ENCODE measurements at regions not wholly inside any gene's neighbourhood (a gene's known extent, or its start where the extent isn't known, plus 50 kb on each side); places are given as distances from the start of the nearest gene placed in this dataset.

- no peak for TF ChIP-seq PRDM15 (CRISPR knock-in tag; IDR thresholded peaks at IDR 0.05)
- TF ChIP-seq RCOR2 (CRISPR knock-in tag; IDR thresholded peaks at IDR 0.05): peak; percentile 97
- peak; percentile 29; the same call in 1 of the 2 replicates for TF ChIP-seq CBFB (CRISPR knock-in tag; IDR thresholded peaks at IDR 0.05)
- TF ChIP-seq STAG1 (CRISPR knock-in tag; IDR thresholded peaks at IDR 0.05): peak; percentile 34; the same call in 1 of the 2 replicates
- no peak for TF ChIP-seq MAFG (CRISPR knock-in tag; IDR thresholded peaks at IDR 0.05)
- peak; percentile 93 for TF ChIP-seq IRF2 (CRISPR knock-in tag; IDR thresholded peaks at IDR 0.05)
- peak; percentile 40; the same call in 1 of the 2 replicates for TF ChIP-seq SMAD3 (CRISPR knock-in tag; IDR thresholded peaks at IDR 0.05)
- TF ChIP-seq, protein P1, sequence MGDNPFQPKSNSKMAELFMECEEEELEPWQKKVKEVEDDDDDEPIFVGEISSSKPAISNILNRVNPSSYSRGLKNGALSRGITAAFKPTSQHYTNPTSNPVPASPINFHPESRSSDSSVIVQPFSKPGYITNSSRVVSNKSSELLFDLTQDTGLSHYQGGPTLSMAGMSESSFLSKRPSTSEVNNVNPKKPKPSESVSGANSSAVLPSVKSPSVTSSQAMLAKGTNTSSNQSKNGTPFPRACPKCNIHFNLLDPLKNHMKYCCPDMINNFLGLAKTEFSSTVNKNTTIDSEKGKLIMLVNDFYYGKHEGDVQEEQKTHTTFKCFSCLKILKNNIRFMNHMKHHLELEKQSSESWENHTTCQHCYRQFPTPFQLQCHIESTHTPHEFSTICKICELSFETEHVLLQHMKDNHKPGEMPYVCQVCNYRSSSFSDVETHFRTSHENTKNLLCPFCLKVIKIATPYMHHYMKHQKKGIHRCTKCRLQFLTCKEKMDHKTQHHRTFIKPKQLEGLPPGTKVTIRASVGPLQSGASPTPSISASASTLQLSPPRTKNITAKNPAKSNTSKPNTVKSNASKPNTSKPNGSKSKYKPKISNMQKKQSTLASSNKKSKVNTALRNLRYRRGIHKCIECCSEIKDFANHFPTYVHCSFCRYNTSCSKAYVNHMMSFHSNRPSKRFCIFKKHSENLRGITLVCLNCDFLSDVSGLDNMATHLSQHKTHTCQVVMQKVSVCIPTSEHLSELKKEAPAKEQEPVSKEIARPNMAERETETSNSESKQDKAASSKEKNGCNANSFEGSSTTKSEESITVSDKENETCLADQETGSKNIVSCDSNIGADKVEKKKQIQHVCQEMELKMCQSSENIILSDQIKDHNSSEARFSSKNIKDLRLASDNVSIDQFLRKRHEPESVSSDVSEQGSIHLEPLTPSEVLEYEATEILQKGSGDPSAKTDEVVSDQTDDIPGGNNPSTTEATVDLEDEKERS (CRISPR knock-in tag; IDR thresholded peaks at IDR 0.05): peak; percentile 97; the same call in 1 of the 2 replicates
- TF ChIP-seq HOXA3 (CRISPR knock-in tag; IDR thresholded peaks at IDR 0.05): peak; percentile 69; the same call in 1 of the 2 replicates
- TF ChIP-seq REL (CRISPR knock-in tag; conservative IDR thresholded peaks at IDR 0.05): no peak
- TF ChIP-seq TEAD2 (CRISPR knock-in tag; IDR thresholded peaks at IDR 0.05): no peak
- peak; percentile 84; the same call in 1 of the 2 replicates for TF ChIP-seq DPF2 (CRISPR knock-in tag; IDR thresholded peaks at IDR 0.05; ENCODE audit: borderline replicate concordance, low read depth)
- no peak for TF ChIP-seq SCMH1 (CRISPR knock-in tag; IDR thresholded peaks at IDR 0.05; ENCODE audit: borderline replicate concordance)
- TF ChIP-seq RAD51 (IDR thresholded peaks at IDR 0.05; ENCODE audit: borderline replicate concordance): 0 out of 2 replicates have a peak, but pooled peaks have one; percentile 30
- TF ChIP-seq ZNF160 (CRISPR knock-in tag; IDR thresholded peaks at IDR 0.05): no peak
- TF ChIP-seq EP300 (IDR thresholded peaks at IDR 0.05; ENCODE audit: low read depth in 2 of 2, low read length in 2 of 2): peak in 1 of 2 experiments; percentile 84; a peak in 3 of 4 replicates
- TF ChIP-seq EP300 (CRISPR knock-in tag; IDR thresholded peaks at IDR 0.05; ENCODE audit: borderline replicate concordance): peak; percentile 68; the same call in 1 of the 2 replicates
- TF ChIP-seq ZMYM3 (CRISPR knock-in tag; IDR thresholded peaks at IDR 0.05): peak; percentile 94
- peak; percentile 87 for TF ChIP-seq BCL6 (CRISPR knock-in tag; IDR thresholded peaks at IDR 0.05)
- peak; percentile 99 for TF ChIP-seq GATAD2A (CRISPR knock-in tag; IDR thresholded peaks at IDR 0.05)
- no peak for TF ChIP-seq MLLT10 (CRISPR knock-in tag; IDR thresholded peaks at IDR 0.05)
- TF ChIP-seq, protein P2, sequence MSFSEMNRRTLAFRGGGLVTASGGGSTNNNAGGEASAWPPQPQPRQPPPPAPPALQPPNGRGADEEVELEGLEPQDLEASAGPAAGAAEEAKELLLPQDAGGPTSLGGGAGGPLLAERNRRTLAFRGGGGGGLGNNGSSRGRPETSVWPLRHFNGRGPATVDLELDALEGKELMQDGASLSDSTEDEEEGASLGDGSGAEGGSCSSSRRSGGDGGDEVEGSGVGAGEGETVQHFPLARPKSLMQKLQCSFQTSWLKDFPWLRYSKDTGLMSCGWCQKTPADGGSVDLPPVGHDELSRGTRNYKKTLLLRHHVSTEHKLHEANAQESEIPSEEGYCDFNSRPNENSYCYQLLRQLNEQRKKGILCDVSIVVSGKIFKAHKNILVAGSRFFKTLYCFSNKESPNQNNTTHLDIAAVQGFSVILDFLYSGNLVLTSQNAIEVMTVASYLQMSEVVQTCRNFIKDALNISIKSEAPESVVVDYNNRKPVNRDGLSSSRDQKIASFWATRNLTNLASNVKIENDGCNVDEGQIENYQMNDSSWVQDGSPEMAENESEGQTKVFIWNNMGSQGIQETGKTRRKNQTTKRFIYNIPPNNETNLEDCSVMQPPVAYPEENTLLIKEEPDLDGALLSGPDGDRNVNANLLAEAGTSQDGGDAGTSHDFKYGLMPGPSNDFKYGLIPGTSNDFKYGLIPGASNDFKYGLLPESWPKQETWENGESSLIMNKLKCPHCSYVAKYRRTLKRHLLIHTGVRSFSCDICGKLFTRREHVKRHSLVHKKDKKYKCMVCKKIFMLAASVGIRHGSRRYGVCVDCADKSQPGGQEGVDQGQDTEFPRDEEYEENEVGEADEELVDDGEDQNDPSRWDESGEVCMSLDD (CRISPR knock-in tag; IDR thresholded peaks at IDR 0.05; ENCODE audit: borderline replicate concordance): no peak
- TF ChIP-seq ZNF20 (CRISPR knock-in tag; IDR thresholded peaks at IDR 0.05): no peak
Measured at GRCh38 chr14:37787879-37788494, 192.6 kb downstream of the TTC6 start (continued).
